ENCODE measurements at regions not wholly inside any gene's neighbourhood (a gene's known extent, or its start where the extent isn't known, plus 50 kb on each side); places are given as distances from the start of the nearest gene placed in this dataset.

DNA sequence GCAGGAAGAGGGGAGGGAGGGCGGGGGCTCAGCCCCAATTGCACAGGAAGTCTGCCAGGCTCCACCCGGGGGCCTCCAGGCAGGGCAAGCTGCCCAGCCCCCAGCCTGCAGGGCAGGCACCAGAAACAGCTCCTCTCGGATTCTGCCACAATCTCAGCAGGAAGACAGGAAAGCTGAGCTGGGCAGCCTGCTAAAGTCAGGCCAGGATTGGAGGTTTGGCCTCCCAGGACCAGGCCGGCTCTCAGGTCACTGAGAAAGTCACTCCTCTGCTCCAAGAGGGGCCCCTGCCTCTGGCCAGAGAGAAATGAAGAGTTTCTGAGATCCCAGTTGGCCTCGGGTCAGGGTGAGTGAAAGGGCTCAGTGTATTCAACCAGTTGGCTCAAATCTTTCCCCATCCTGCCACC is 54.6 kb upstream of the STXBP1 start:
- Histone ChIP-seq H3K36me3 (no peaks in the 10 kb centered on the region), H3K4me1 (replicated peaks) (peaks cover 55% of the 10 kb centered on the region), H3K4me3 (no peak overlapping the region), H3K9me3 (no peaks in the 10 kb centered on the region), H3K27ac (peak overlapping the region; percentile 76 to 77), H3K27me3 (replicated peaks; ENCODE audit: insufficient read depth) (no peaks in the 10 kb centered on the region)
- no peak for DNase-seq (ENCODE audit: low spot score)
- TF ChIP-seq CTCF (IDR thresholded peaks at IDR 0.05) (no peak), POLR2AphosphoS5 (IDR thresholded peaks at IDR 0.05) (no peak), POLR2A (IDR thresholded peaks at IDR 0.05) (no peak)
- intact Hi-C loops (cut with DNase I) = no loop called here
- WGBS = 13% methylated on average over 5 of the region's 5 CpGs

DNA sequence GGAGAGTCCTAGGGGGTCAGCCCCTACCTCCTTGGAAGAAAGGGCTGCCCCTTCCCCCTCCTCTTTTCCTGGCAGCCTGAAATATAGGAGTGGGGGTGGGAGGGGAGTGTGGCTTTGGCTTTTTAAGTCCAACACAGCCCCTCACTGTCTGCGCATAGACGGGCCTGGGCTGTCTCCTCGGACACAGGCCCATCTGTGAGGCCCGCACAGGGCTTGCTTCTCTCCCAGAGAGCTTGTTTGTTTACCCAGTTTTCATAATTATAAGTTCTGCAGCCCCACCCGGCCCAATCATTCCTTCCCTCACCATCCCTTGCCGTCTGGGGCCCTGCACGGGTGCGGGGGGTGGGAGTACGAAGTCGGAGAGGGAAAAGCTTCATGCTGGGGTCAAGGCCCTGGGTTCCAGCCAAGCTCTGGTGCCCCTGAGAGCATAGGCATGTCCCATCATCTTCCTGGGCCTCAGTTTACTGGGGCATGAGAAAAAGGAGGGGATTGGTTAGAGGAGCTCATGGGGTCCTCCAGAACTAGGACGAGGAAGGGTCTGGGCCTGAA is 54.0 kb upstream of the STXBP1 start:
- H3K27ac ChIP-seq = peak overlapping the region; percentile 76 to 77
- H3K4me3 ChIP-seq = no peak overlapping the region
- DNase-seq (ENCODE audit: low spot score) = no peak

DNA sequence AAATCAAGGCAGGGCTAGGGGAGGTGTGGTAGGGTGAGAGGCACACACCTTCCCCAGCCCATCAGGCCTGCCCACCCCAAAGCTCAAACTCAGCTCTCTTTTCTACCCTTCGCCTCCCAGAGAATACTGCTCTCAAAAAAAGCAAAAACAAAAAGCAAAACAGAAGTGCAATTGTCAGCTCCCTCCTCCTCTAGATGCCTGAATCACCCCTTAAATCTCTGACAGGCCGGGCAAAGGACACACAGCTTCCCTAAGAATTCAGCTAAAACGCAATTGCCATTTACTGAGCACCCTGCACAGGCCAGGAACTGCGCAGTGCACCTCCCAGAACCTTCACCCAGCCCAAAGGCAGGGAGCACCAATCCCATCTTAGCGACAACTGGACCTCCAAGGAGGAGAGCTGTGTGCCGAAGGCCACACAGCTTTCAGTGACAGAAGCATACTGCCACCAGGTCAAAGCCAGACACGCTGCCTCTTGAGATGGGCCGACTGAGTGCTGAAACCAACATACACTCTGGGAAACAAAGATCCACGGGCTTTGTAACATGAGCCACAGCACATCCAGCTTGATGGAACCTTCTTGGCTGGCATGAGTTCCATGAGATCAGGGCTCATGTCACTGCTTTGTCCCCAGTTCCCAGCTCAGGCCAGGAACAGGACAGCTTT is 53.4 kb upstream of the STXBP1 start:
- DNase-seq (ENCODE audit: low spot score) = no peak
- no peaks in the 10 kb centered on the region for H3K27me3 ChIP-seq (replicated peaks; ENCODE audit: insufficient read depth)
- H3K36me3 ChIP-seq = no peaks in the 10 kb centered on the region
- WGBS = 56% methylated on average over 9 of the region's 9 CpGs
- intact Hi-C loops (cut with DNase I) = no loop called here
- H3K27ac ChIP-seq = peak overlapping the region; percentile 76 to 77
- H3K9me3 ChIP-seq = no peaks in the 10 kb centered on the region
- H3K4me3 ChIP-seq = no peak overlapping the region
- TF ChIP-seq CTCF (IDR thresholded peaks at IDR 0.05) = no peak
- TF ChIP-seq POLR2A (IDR thresholded peaks at IDR 0.05) = no peak
- TF ChIP-seq POLR2AphosphoS5 (IDR thresholded peaks at IDR 0.05) = no peak
- H3K4me1 ChIP-seq (replicated peaks) = peaks cover 67% of the 10 kb centered on the region

More for the DNA sequence above, 54.0 kb upstream of the STXBP1 start:
- Histone ChIP-seq H3K9me3 (no peaks in the 10 kb centered on the region), H3K27me3 (replicated peaks; ENCODE audit: insufficient read depth) (no peaks in the 10 kb centered on the region), H3K36me3 (no peaks in the 10 kb centered on the region), H3K4me1 (replicated peaks) (peaks cover 61% of the 10 kb centered on the region)
- TF ChIP-seq POLR2A (IDR thresholded peaks at IDR 0.05) = no peak
- no peak for TF ChIP-seq CTCF (IDR thresholded peaks at IDR 0.05)
- no peak for TF ChIP-seq POLR2AphosphoS5 (IDR thresholded peaks at IDR 0.05)
- intact Hi-C loops (cut with DNase I) = no loop called here
- 55% methylated on average over 11 of the region's 11 CpGs for WGBS

- TF ChIP-seq CTCF (IDR thresholded peaks at IDR 0.05) = no peak
- TF ChIP-seq POLR2AphosphoS5 (IDR thresholded peaks at IDR 0.05) = no peak
- no peak for TF ChIP-seq POLR2A (IDR thresholded peaks at IDR 0.05)
- Histone ChIP-seq H3K4me1 (replicated peaks) (peaks cover 69% of the 10 kb centered on the region), H3K36me3 (no peaks in the 10 kb centered on the region), H3K27ac (peak overlapping the region; percentile 76 to 77), H3K27me3 (replicated peaks; ENCODE audit: insufficient read depth) (no peaks in the 10 kb centered on the region), H3K9me3 (no peaks in the 10 kb centered on the region), H3K4me3 (no peak overlapping the region)
- no peak for DNase-seq (ENCODE audit: low spot score)
- 54% methylated on average over 5 of the region's 5 CpGs for WGBS
- intact Hi-C loops (cut with DNase I) = no loop called here
Measured at GRCh38 chr9:127559247-127559680, 52.8 kb upstream of the STXBP1 start.

All from prostate gland (tissue), 2 donors.